GM21360 (cell line): ENCODE measurements at regions not wholly inside any gene's neighbourhood (a gene's known extent, or its start where the extent isn't known, plus 50 kb on each side); places are given as distances from the start of the nearest gene placed in this dataset.

Experiments
- ATAC-seq: cut with Tn5 transposase; IDR thresholded peaks from one replicate; pipeline ENCODE4 v1.9.1; 2021; ENCODE audit warnings: mild to moderate bottlenecking, moderate library complexity; ENCODE audit not compliant: unreplicated experiment

GRCh38 chr11:115767047-115767802, 263.0 kb upstream of the CADM1 start:
- ATAC-seq, result no peak

DNA sequence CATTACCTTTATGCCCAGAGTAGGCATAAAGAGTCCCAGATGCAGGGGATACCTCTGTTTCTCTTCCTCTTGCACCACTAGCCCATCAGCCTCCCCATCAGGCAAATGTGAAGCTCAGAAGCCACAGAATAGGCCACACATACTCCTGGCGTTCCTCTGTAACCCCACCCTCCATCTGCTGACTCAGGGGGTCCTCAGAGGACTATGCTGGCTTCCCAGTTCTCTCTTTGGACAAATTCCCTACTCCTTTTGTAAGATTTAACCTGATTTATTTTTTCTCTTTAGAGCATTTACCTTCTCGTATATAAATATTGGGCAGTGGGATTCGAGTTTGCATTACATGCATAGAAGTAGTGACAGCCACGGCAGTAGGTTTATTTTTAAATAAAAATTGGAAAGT, 262.3 kb upstream of the CADM1 start:
- no peak for ATAC-seq

DNA sequence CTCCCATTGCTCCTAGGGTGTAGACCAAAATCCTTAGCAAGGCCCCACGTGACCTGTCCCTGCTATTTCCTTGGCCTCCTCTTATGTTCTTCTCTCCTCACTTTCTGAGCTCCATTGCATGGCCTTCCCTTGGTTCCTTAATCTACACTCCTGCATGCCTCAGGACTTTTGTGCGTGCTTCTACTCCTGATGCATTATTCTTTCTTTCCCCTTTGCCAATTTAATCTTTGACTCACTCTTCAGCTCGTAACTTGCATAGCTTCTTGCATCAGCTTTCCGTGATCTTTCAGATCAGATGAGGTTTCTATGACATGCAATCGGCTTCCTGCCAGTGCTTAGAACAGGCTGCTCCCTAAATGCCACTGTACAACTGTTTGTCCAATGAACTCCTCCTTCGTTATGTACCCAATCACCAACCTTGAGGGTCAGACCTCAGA, 261.6 kb upstream of the CADM1 start:
- no peak for ATAC-seq

GRCh38 chr11:115764176-115764575, 260.0 kb upstream of the CADM1 start:
- ATAC-seq, result no peak

DNA sequence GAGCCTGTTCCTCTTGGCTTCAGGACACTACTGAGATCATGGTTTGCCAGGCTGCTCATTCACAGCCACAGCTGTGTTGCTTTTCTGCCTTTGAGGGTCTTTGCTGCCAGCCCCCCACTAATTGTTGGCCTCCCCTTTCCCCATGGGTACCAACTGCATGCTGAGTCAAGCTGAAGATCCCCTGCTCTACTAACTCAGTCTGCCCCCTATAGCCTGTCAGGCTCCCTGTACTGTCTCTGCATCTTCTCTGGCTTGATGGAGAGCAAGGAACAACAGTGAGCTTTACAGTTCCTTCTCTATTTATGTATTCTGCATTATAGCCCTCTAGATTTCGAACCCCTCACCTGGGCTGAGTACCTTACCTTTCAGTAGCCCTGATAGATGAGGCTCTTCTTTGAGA, 257.6 kb upstream of the CADM1 start:
- no peak for ATAC-seq

DNA sequence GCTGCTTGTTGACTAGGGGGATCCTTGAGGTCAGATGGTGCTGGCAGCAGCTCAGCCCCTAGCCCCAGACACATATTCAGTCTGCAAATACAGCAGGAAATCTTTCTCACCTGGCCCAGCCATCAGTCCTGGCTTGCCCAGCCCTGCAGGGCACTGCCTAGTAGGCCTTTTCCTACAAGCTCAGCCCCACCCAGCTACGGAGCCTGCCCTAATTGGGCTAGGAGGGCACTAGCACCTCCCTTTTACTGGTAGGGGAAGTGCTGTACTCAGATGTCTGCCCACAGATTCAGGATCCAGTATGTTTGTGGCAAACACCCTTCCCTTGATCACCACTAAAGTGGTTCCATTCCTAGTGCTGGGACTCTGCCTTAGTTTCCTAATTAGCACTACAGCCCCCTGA, 257.1 kb upstream of the CADM1 start:
- ATAC-seq, result no peak

- no peak for ATAC-seq
These were observed 256.5 kb upstream of the CADM1 start for GRCh38 chr11:115760461-115761320.

- no peak for ATAC-seq
These were observed 255.6 kb upstream of the CADM1 start for GRCh38 chr11:115759622-115760460.

DNA sequence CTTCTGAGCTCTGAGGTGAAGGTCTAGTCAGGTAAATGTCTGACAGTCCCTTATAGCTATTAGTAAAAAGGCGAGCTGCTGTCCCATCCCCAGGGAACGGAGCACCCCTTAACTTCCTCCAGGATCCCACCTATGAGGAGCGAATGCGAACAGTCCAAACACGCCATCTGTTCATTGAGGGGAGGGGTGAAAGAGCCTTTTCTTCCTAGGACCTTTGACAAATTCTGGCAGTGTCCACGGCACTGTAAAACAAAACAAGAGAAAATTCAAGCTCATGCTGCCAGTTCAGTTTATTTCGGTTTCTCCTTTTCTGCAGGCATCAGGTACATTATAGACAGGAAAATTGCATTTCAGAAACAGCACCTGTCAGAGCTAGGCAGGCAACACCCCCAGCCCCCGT, 253.8 kb upstream of the CADM1 start:
- no peak for ATAC-seq

- ATAC-seq, result no peak
These were observed 247.2 kb upstream of the CADM1 start for GRCh38 chr11:115751243-115752015.

- no peak for ATAC-seq
These were observed 241.6 kb upstream of the CADM1 start for GRCh38 chr11:115745610-115746512.

DNA sequence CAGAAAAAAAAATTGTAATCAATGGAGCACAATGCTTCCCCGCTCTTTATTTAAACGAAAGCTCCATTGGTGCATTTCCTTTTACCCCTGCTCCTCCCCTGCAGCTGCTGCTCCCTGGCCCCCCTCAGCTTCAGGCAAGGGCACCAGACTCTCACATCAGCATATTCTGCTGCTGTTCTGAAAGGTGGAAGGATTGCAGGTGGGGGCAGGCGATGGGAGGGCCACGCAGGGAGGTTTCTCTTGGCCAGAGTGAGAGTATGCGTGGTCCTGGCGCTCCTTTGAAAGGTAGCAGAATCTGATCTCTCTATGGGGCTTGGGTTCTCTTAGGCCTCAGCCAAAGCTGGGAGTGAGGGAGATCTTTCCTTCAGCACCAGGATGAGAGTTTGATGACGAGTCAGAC, 240.9 kb upstream of the CADM1 start:
- ATAC-seq, result no peak

DNA sequence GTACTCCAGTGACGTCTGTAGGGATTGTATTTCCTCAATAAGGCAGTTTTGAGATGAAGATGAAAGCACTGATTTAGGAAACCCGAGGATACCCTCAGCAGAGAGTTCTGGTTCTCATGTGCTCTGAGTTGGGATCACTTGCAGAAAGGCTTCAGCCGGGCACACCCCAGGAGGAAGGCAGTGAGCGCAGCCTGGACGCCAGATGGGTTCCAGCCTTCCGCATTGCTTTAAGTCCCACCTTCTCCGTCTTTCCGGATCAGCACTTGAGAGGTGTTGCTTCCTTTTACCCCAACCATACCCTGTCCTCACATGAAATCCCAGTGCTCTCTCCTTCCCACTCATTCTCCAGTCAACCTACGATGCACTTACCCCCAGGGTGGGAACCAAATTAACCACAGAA, 239.5 kb upstream of the CADM1 start:
- no peak for ATAC-seq

DNA sequence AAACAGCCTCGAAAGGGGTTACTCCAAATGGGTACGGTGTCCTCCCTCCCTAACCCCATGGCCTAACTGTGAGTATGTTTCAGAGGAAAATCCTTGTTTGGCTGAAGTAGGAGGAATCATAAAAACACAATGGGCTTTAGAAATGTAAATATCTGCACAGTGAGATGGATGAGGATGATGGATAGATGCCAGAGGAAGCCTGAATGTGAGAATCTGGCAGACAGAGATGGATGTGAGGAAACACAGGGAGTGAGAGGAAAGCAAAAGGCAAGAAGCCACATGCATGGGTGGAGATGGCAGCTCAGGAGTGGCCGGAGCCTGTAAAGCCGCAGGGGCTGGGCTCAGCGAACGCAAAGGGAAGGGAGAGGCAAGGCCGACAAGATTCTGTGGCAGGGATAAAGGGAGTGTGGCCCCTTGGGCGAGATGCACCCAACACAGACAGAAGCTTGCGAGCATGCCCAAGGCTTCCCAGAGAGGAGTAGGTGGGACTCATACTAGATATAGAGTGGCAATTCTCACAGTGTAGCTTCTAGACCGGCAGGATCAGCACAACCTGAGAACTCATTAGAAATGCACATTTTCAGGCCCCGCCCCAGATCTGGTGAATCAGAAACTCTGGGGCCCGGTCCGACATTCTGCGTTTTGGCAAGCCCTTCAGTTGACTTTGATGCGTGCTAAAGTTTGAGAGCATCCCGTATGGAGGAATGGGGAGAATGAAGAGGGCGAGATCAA, 237.3 kb upstream of the CADM1 start:
- no peak for ATAC-seq

DNA sequence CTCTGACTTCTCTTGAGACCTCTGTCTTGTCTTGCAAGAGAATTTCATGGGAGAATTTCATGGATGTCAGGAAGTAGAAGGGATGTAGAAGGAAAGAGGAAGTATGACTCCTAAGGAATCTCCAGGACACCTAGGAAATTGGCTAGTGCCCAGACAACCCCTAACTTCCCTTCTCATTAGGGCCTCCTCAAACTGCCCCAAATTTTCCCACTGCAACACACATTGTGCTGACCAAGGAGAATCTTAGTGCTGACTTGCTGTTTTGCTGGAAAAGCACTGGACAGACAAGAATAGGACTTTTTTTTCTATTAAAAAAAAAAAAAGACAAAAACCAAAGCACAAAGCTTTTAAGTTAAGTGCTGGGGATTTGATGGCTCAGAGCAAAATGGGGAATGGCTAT, 236.1 kb upstream of the CADM1 start:
- ATAC-seq, result no peak

DNA sequence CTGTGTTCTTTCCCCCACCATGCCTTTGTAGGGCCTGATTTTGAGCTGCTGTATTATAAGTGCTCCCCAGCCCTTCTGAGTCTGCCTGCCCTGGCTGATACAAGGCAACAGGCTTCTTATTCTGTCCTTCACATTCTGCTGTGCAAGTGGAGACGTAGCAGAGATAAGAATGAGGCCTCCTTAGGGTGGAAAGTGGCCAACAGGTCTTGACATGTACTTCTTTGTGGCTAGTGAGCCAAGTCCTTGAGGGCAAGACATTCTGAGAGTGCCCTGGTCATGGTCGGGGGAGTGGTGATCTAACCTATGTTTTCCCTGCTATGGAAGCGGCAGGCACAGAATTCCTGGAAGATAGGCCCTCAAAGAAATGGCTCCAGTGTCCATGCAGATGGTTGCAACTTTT, 235.7 kb upstream of the CADM1 start:
- no peak for ATAC-seq

GRCh38 chr11:115739146-115739545, 234.9 kb upstream of the CADM1 start:
- no peak for ATAC-seq

DNA sequence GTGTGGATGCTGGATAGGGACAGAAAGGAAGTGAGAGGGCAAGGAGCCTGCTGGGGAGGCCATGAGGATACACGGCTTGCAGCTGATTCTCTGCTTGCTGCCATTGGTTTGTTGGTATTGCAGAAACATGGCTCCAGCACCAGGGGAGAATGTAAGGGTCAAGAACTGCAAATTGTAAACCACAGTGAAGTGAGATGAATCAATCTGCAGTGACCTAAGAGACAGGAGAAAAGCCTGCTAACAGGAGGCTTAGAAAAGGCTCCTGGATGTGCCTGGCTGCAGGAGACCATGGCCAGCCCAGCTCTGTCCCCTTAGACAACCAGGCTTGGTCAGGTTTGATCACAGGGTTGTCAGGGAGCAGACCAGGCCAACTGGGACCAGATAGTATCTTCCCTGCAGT, 233.7 kb upstream of the CADM1 start:
- no peak for ATAC-seq

- ATAC-seq, result no peak
These were observed 231.9 kb upstream of the CADM1 start for GRCh38 chr11:115736146-115736545.
